NB4 (cell line): ENCODE measurements at regions not wholly inside any gene's neighbourhood (a gene's known extent, or its start where the extent isn't known, plus 50 kb on each side); places are given as distances from the start of the nearest gene placed in this dataset.

Experiments used
- MYC ChIP-seq: IDR thresholded peaks from 2 replicates; pipeline ENCODE4 v1.6.1; 2011; ENCODE audit warnings: low read depth, low read length
- POLR2A ChIP-seq: IDR thresholded peaks from 2 replicates; pipeline ENCODE4 v1.6.1; 2011; ENCODE audit warnings: mild to moderate bottlenecking; ENCODE audit not compliant: insufficient read length; ENCODE audit errors: extremely low read depth
- TF ChIP-seq, protein P1 (sequence below): IDR thresholded peaks from one replicate; pipeline ENCODE4 v1.5.1; 2012; ENCODE audit warnings: low read depth, low read length

DNA sequence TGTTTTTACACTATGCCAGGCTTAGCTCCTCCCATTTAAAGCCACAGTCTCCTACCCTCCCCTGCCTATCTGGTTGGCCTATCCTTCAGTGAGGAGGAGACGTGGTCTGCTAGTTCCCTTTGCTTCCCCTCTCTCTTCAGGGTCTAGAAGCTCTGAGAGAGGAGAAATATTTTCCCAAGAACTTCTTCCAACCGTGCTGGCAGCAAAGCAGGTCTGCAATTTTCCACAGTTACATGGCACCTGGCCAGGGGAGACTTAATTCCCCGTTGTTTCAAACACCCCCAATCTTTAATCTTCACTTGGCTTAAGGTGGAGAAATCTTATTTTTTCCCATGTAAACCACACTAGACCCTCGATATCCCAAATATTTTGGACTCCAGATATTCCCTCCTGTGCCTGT is 149.5 kb upstream of the MCTP2 start:
- TF ChIP-seq, protein P1, sequence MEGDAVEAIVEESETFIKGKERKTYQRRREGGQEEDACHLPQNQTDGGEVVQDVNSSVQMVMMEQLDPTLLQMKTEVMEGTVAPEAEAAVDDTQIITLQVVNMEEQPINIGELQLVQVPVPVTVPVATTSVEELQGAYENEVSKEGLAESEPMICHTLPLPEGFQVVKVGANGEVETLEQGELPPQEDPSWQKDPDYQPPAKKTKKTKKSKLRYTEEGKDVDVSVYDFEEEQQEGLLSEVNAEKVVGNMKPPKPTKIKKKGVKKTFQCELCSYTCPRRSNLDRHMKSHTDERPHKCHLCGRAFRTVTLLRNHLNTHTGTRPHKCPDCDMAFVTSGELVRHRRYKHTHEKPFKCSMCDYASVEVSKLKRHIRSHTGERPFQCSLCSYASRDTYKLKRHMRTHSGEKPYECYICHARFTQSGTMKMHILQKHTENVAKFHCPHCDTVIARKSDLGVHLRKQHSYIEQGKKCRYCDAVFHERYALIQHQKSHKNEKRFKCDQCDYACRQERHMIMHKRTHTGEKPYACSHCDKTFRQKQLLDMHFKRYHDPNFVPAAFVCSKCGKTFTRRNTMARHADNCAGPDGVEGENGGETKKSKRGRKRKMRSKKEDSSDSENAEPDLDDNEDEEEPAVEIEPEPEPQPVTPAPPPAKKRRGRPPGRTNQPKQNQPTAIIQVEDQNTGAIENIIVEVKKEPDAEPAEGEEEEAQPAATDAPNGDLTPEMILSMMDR, result no peak
- no peak for TF ChIP-seq POLR2A
- no peak for TF ChIP-seq MYC
